ENCODE measurements at regions not wholly inside any gene's neighbourhood (a gene's known extent, or its start where the extent isn't known, plus 50 kb on each side); places are given as distances from the start of the nearest gene placed in this dataset.

DNA sequence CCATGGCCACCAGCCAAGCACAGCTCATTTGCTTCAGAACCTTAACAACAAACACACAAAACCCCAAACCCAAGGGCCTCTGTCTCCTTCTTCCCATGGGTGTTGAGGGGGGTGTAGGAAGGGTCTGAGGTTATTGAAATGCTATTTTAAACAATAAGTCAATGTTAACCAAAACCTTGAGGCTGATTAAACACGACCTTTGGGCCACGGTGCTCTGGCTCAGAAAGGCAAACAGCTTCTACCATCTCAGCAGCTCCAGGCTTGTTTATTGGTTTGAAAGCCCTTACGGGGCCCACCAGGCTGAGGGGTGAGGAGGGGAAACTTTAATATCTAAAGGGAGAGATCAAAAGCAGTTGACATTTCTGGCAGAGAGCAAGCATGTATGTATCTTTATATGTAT is 185.7 kb upstream of the IRX6 start:
- TF ChIP-seq CTCF (conservative IDR thresholded peaks at IDR 0.05; ENCODE audit: low read length) (no peak), EZH2phosphoT487 (IDR thresholded peaks at IDR 0.05; ENCODE audit: borderline replicate concordance) (no peak)

Data from Loucy (cell line).